Ectodermal cell (in vitro differentiated cells): ENCODE measurements at regions not wholly inside any gene's neighbourhood (a gene's known extent, or its start where the extent isn't known, plus 50 kb on each side); places are given as distances from the start of the nearest gene placed in this dataset.

Experiments
- H3K27ac ChIP-seq: 2 replicates; pipeline ENCODE4 v1.7.0; 2013; ENCODE audit warnings: mild to moderate bottlenecking, low read depth, low read length; ENCODE audit not compliant: insufficient read depth, poor library complexity, severe bottlenecking
- H3K27me3 ChIP-seq: 2 replicates; pipeline ENCODE4 v1.7.0; 2013; ENCODE audit warnings: mild to moderate bottlenecking, low read length; ENCODE audit not compliant: insufficient read depth, control insufficient read depth, poor library complexity, severe bottlenecking
- H3K36me3 ChIP-seq: one replicate; pipeline ENCODE4 v1.7.0; 2013; ENCODE audit warnings: low read length; ENCODE audit not compliant: control insufficient read depth, insufficient read depth
- H3K4me1 ChIP-seq: one replicate; pipeline ENCODE4 v1.7.0; 2013; ENCODE audit warnings: low read length; ENCODE audit not compliant: control insufficient read depth, insufficient read depth
- H3K4me3 ChIP-seq: 2 replicates; pipeline ENCODE4 v1.7.0; 2013; ENCODE audit warnings: low read depth, low read length, control low read depth; ENCODE audit not compliant: insufficient read depth
- H3K9me3 ChIP-seq: 2 replicates; pipeline ENCODE4 v1.7.0; 2013; ENCODE audit warnings: mild to moderate bottlenecking, low read length, moderate library complexity; ENCODE audit not compliant: control insufficient read depth
- WGBS, 2 experiments: methylation state at CpG; one replicate each; pipeline ENCODE4 v1.1.7; 2013; ENCODE audit warnings: missing lambda C conversion rate in 2 of 2; 5-methylcytosine and 5-hydroxymethylcytosine counted together

- Histone ChIP-seq H3K4me3 (no peak overlapping the region), H3K36me3 (no peaks in the 10 kb centered on the region), H3K27ac (no peak overlapping the region), H3K4me1 (peaks cover 3% of the 10 kb centered on the region), H3K9me3 (no peaks in the 10 kb centered on the region), H3K27me3 (peaks cover 10% of the 10 kb centered on the region)
- WGBS, 2 experiments, result 70 to 73% methylated on average over 2 of the region's 2 CpGs
These were observed 252.2 kb downstream of the ENGASE start for GRCh38 chr17:79326814-79327213.

- Histone ChIP-seq H3K27ac (no peak overlapping the region), H3K4me1 (no peaks in the 10 kb centered on the region), H3K4me3 (no peak overlapping the region), H3K27me3 (peaks cover 14% of the 10 kb centered on the region), H3K9me3 (no peaks in the 10 kb centered on the region), H3K36me3 (no peaks in the 10 kb centered on the region)
- WGBS, 2 experiments, result 42 to 44% methylated on average over 24 of the region's 24 CpGs
These were observed 251.2 kb downstream of the ENGASE start for GRCh38 chr17:79325709-79326430.

GRCh38 chr17:79324194-79324593, 249.6 kb downstream of the ENGASE start:
- WGBS, 2 experiments, result 83 to 86% methylated on average over 5 of the region's 5 CpGs
- Histone ChIP-seq H3K4me3 (no peak overlapping the region), H3K4me1 (no peaks in the 10 kb centered on the region), H3K27me3 (peaks cover 16% of the 10 kb centered on the region), H3K36me3 (no peaks in the 10 kb centered on the region), H3K27ac (no peak overlapping the region), H3K9me3 (no peaks in the 10 kb centered on the region)

- Histone ChIP-seq H3K4me3 (no peak overlapping the region), H3K27me3 (peaks cover 16% of the 10 kb centered on the region), H3K9me3 (no peaks in the 10 kb centered on the region), H3K27ac (no peak overlapping the region), H3K36me3 (no peaks in the 10 kb centered on the region), H3K4me1 (no peaks in the 10 kb centered on the region)
- 81% methylated on average over 10 of the region's 10 CpGs for WGBS, 2 experiments
These were observed 248.9 kb downstream of the ENGASE start for GRCh38 chr17:79323566-79323965.

- H3K36me3 ChIP-seq, result no peaks in the 10 kb centered on the region
- no peak overlapping the region for H3K4me3 ChIP-seq
- H3K27me3 ChIP-seq, result peaks cover 16% of the 10 kb centered on the region
- no peak overlapping the region for H3K27ac ChIP-seq
- 81 to 83% methylated on average over 14 of the region's 14 CpGs for WGBS, 2 experiments
- no peaks in the 10 kb centered on the region for H3K4me1 ChIP-seq
- H3K9me3 ChIP-seq, result no peaks in the 10 kb centered on the region
These were observed 247.8 kb downstream of the ENGASE start for GRCh38 chr17:79322211-79323123.

- H3K27ac ChIP-seq, result no peak overlapping the region
- no peaks in the 10 kb centered on the region for H3K9me3 ChIP-seq
- peaks cover 7% of the 10 kb centered on the region for H3K4me1 ChIP-seq
- H3K36me3 ChIP-seq, result no peaks in the 10 kb centered on the region
- 87 to 89% methylated on average over 7 of the region's 7 CpGs for WGBS, 2 experiments
- peaks cover 14% of the 10 kb centered on the region for H3K27me3 ChIP-seq
- H3K4me3 ChIP-seq, result no peak overlapping the region
These were observed 245.7 kb downstream of the ENGASE start for GRCh38 chr17:79320331-79320730.

- WGBS, 2 experiments, result 95 to 96% methylated on average over 5 of the region's 5 CpGs
- no peaks in the 10 kb centered on the region for H3K36me3 ChIP-seq
- H3K9me3 ChIP-seq, result no peaks in the 10 kb centered on the region
- no peak overlapping the region for H3K27ac ChIP-seq
- no peak overlapping the region for H3K4me3 ChIP-seq
- peaks cover 6% of the 10 kb centered on the region for H3K27me3 ChIP-seq
- H3K4me1 ChIP-seq, result peaks cover 15% of the 10 kb centered on the region
These were observed 243.3 kb downstream of the ENGASE start for GRCh38 chr17:79317916-79318315.

GRCh38 chr17:79316805-79317204, 242.2 kb downstream of the ENGASE start:
- no peaks in the 10 kb centered on the region for H3K36me3 ChIP-seq
- peaks cover 21% of the 10 kb centered on the region for H3K4me1 ChIP-seq
- no peak overlapping the region for H3K4me3 ChIP-seq
- 71 to 76% methylated on average over 6 of the region's 6 CpGs for WGBS, 2 experiments
- H3K27me3 ChIP-seq, result peaks cover 6% of the 10 kb centered on the region
- H3K9me3 ChIP-seq, result no peaks in the 10 kb centered on the region
- no peak overlapping the region for H3K27ac ChIP-seq

GRCh38 chr17:79315358-79316105, 240.9 kb downstream of the ENGASE start:
- H3K27me3 ChIP-seq, result no peaks in the 10 kb centered on the region
- no peak overlapping the region for H3K4me3 ChIP-seq
- WGBS, 2 experiments, result 70 to 71% methylated on average over 30 of the region's 30 CpGs
- H3K36me3 ChIP-seq, result no peaks in the 10 kb centered on the region
- H3K4me1 ChIP-seq, result peaks cover 21% of the 10 kb centered on the region
- no peaks in the 10 kb centered on the region for H3K9me3 ChIP-seq
- no peak overlapping the region for H3K27ac ChIP-seq
